SIG-M5 treated with dmso at 0.1 percent for 504 hours (cell line): ENCODE measurements at regions not wholly inside any gene's neighbourhood (a gene's known extent, or its start where the extent isn't known, plus 50 kb on each side); places are given as distances from the start of the nearest gene placed in this dataset.

ENCODE experiments used
- DNase-seq: peaks from one replicate; lab custom pipeline; 2025; ENCODE audit not compliant: unreplicated experiment; lab: John Stamatoyannopoulos, UW

DNA sequence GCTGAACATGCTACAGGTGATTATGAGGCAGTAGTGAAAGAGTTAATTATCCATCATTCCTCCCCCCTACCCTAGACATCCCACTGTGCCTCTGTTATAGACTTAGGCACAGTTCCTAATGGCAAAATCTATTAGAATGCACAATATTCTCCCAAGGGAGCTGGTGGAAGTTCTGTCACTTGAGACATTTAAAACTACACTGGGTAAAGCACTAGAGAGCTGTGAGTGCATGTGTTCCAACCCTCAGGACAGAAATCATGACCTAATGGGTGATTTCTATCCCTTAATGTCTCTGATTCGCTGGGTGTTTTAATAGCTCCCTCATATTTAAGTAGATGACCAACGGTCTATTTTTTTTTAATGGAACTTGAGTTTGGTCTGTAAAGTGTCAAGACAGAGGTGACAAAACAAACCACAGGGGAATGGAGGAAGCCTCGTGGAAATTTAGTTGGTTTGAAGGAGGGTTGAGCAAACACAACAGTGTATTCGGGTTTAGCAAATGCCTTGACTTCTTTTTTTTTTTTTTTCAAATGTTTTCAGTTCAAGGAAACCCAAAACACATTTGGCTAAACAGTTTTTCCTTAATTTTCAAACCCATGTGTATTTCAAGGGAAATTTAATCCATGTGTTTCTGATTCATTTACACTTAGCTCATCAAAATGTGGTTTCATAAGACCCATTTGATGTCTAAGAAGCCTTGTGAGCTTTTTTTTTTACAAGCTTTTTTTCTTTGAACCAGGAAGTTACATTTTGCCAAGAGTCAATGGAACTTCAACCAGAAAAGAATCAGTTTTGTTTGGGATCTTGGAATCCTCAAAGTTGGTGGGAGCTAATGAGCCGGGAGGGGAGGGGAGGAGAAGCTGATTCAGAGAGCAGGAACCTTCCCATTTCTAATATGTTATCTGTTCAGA lies 665.1 kb upstream of the ZEB2 start:
- DNase-seq = no peak

DNA sequence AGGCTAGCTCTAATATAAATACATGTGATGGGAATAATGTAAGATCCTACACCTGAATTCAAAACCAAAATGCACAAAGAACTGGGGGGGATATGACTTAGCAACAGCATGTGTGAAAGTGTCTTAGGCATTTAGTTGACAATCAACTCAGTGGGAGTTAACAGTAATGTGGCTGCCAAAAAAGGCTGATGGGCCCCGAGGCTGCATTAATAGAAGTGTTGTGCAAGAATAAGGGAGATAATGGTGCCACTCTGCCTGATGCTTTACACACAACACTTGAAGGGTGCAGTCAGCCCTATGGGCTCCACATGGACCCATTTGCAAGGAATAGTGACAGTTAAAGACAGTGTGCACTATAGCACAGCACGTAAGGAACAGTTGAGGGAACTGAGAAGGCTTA lies 649.4 kb upstream of the ZEB2 start:
- DNase-seq = no peak

DNA sequence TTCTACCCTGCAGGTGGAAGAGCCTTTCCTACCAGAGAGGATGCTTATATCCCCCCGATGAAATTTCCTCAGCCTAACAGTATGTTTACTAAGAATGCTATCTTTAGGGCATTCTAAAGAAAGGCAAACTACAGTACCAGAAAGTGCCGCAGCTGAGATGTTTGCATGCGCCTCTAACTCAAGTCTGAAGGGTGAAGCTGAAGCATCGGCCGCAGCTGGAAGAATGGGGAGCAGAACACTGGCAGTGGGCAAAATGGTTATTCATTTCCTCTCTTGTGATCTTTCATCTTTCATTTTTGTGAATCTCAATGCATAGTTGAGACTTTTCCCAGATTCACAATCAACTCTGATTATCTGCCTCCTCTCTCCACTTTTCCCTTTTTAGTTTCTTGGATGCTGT lies 648.2 kb upstream of the ZEB2 start:
- DNase-seq = no peak

- DNase-seq = no peak
These were observed 646.9 kb upstream of the ZEB2 start for GRCh38 chr2:145166731-145167302.

GRCh38 chr2:145161656-145162055 lies 641.7 kb upstream of the ZEB2 start:
- peak; percentile 25 for DNase-seq

DNA sequence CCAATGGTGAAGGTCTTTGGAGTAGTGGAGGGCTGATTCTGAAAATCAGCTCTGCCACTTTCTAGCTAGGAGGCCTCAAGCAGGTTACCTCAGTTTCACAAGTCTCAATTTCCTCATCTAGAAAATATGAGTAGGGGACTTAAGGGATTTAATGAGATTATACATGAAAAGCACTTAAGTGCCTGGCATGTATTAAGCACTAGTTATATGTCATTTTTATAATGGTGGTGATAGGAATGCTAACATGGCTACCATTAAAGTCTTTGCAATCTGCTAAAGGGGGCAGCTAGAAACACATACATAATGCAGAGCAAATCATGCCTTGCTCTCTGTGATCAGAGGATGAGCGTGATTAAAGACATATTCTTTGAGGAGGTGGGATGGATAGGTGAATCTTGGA lies 640.9 kb upstream of the ZEB2 start:
- no peak for DNase-seq

GRCh38 chr2:145159676-145160075 lies 639.8 kb upstream of the ZEB2 start:
- DNase-seq = no peak

DNA sequence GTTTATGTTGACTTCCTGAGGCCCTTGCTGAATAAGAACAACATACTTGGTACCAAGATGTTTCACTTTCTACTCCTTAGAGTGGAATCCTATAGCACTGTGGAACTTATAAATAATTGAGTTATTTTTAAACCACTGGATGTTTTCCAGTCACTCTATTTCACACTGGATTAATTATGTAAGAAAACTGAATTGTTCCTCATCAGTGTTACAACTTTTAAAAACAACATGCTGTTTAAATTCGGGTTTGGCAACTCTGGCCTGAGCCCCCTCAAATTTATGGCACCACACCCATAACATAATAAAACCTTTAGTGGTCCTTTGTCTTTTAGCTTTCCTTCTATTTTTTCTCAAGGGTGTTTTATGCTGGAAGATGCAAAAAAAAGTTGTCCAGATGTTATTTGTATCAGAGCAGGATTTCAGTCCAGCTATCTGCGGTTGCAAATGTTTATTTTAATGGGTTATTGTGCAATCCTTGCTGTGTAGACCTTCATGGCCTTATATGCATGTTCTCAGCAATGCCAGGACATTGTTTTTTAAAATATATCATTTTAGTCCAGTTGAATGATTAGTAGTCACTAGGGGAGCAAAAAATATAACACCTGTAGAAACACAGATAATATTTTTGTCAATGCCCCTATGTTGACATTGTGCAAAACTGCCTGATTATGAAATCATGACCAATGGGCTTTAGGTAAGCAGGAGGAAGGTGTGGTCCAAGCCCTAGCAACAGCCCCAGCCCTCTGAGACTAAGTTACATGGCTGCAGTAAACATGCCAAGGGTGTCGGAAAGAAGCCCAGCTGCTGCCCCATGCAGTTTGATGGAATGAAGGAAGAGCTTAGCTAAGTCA lies 638.0 kb upstream of the ZEB2 start:
- DNase-seq = no peak

- DNase-seq = no peak
These were observed 637.2 kb upstream of the ZEB2 start for GRCh38 chr2:145157036-145157675.

GRCh38 chr2:145156199-145156598 lies 636.3 kb upstream of the ZEB2 start:
- DNase-seq = no peak

GRCh38 chr2:145155196-145155595 lies 635.3 kb upstream of the ZEB2 start:
- no peak for DNase-seq

GRCh38 chr2:145154731-145155130 lies 634.8 kb upstream of the ZEB2 start:
- no peak for DNase-seq

GRCh38 chr2:145146691-145147090 lies 626.8 kb upstream of the ZEB2 start:
- no peak for DNase-seq

- DNase-seq = no peak
These were observed 624.3 kb upstream of the ZEB2 start for GRCh38 chr2:145144131-145144728.

GRCh38 chr2:145141981-145142380 lies 622.1 kb upstream of the ZEB2 start:
- peak; percentile 42 for DNase-seq

DNA sequence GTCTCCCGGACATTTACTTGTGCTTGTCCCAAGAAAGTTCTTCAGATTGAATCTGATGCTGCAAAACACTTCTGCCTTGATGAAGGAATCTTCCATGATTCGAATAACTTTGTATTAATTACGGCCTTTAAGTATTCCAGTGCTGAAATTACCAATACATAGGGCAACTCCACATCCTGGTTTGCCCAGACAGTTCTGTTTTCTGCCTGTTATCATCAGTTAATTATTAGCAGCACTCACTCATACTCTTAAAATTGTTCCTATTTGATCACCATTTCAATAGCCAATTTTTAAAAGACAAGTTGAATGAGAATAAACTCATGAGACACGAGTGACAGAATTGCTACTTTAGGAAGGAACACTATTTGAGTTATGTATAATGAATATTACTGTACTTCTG lies 620.7 kb upstream of the ZEB2 start:
- DNase-seq = no peak

- no peak for DNase-seq
These were observed 618.7 kb upstream of the ZEB2 start for GRCh38 chr2:145138626-145139025.

- no peak for DNase-seq
These were observed 618.0 kb upstream of the ZEB2 start for GRCh38 chr2:145137901-145138300.

DNA sequence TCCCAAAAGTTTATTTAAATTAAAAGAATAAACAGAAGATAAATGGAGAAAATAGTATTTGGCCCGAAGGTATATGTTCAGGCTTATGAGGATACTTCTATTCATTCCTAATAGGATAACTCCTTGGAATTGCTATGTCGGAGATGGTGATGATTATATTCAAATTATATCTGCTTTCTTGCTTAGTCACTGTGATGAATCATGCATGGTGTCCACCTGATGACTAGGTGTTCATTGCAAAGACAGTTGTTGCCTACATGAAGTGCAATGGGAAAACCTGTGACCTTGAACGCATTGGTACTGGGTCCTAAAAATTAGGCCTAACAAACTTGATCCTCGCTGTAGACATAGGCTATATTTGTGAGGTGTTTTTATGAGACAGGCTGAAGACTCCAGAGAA lies 617.3 kb upstream of the ZEB2 start:
- no peak for DNase-seq

- DNase-seq = no peak
These were observed 616.8 kb upstream of the ZEB2 start for GRCh38 chr2:145136702-145137101.

- no peak for DNase-seq
These were observed 606.2 kb upstream of the ZEB2 start for GRCh38 chr2:145126146-145126545.
